ENCODE measurements at regions not wholly inside any gene's neighbourhood (a gene's known extent, or its start where the extent isn't known, plus 50 kb on each side); places are given as distances from the start of the nearest gene placed in this dataset.

DNA sequence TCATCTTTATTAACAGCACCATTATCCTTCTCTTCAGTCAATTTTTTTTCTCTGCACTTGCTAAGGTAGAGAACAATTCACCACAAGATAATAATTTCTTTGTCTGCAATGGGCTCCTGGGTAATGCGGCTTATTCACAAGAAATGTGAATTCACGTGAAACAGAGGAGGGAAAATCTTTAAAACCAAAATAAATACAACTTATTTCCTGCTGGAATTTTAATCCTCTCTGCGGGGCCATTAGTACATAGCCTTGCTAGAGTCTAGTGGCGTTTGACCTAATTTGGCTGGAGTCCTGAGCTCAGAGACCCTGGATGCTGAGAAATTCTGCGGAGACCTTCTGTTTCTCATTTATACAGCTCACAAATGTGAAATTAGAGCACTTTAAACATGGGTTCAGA lies 319.3 kb upstream of the MMADHC start:
- Mint-ChIP-seq H3K27me3 (no peaks in the 10 kb centered on the region), H3K4me1 (no peaks in the 10 kb centered on the region), H3K36me3 (no peaks in the 10 kb centered on the region), H3K9me3 (no peaks in the 10 kb centered on the region), H3K27ac (no peak overlapping the region), H3K4me3 (no peak overlapping the region)
- POLR2A ChIA-PET, result no interaction called here
- ATAC-seq (ENCODE audit: low read depth), result no peak
- no peak for DNase-seq

- DNase-seq, result no peak
- Mint-ChIP-seq H3K4me3 (no peak overlapping the region), H3K9me3 (no peaks in the 10 kb centered on the region), H3K4me1 (no peaks in the 10 kb centered on the region), H3K27ac (no peak overlapping the region), H3K27me3 (no peaks in the 10 kb centered on the region), H3K36me3 (no peaks in the 10 kb centered on the region)
- ATAC-seq (ENCODE audit: low read depth), result no peak
- POLR2A ChIA-PET, result no interaction called here
These were observed 317.0 kb upstream of the MMADHC start for GRCh38 chr2:149904352-149905175.

DNA sequence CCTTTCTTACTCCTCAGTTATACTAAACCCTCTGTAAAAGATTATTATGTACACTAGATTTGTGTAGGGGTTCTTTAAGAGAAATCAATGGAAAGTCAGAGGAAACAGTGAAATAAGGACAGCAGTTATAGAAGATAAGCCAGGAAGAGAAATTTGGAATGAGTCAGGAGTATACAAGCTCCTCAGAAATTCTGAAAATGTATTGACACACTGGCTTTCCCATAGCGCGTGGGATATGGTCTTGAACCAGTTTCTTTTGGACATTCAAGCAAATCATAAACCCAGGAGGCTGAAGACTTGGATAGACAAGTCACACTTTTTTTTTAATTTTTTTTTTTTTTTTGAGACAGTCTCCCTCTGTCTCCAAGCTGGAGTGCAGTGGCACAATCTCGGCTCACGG lies 316.1 kb upstream of the MMADHC start:
- DNase-seq, result no peak
- H3K4me3 Mint-ChIP-seq, result no peak overlapping the region
- no peaks in the 10 kb centered on the region for H3K4me1 Mint-ChIP-seq
- no peaks in the 10 kb centered on the region for H3K27me3 Mint-ChIP-seq
- POLR2A ChIA-PET, result no interaction called here
- no peak for ATAC-seq (ENCODE audit: low read depth)
- H3K9me3 Mint-ChIP-seq, result no peaks in the 10 kb centered on the region
- no peaks in the 10 kb centered on the region for H3K36me3 Mint-ChIP-seq
- no peak overlapping the region for H3K27ac Mint-ChIP-seq

DNA sequence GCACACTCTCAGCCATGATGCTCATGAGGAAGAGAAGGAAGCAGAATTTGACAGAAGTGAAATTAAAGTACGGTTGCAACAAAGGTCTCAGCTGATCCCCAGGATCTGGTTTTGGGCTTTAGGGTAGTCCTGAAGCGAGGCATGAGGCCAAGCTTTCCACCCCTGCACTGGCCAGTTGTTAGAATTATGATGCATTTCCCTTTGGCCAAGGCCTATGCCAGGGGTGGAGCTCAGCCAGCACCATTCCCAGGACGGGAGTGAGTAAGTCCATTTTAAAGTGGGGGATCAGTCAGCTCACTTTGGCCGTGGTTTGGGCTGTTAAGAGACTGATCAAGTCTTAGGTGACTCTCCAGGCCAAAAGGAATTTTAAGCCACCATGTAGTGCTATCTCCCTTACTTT lies 314.5 kb upstream of the MMADHC start:
- ATAC-seq (ENCODE audit: low read depth), result no peak

DNA sequence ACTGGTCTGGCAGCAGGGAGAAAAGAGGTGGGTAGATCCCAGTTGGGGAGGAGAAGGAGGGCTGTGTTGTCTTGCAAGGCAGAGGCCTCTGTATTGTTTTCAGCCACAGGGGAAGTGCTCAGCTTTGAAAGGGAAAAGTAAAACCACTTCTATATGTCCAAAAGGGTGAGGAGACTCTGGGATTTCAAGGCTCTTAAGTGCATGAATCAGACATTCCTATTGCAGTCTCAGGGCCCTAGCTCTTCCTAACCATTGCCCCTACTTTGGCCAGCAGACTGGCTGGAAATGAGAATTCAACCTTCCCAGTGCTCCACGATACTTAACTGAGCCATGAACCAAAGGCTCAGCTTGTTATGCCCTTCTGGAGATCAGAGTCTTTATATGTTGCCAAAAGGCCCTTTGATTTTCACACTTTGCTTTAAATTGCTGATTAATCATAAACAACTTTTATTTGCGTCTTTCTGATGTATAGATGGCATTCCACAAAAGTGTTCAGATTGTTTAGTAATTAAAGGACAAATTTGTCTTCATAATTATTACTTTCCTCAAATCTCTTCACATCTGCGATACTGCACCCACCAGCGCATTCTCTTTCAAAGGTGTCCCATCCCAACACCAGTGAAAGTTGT lies 313.8 kb upstream of the MMADHC start:
- DNase-seq, result no peak
- Mint-ChIP-seq H3K36me3 (no peaks in the 10 kb centered on the region), H3K9me3 (no peaks in the 10 kb centered on the region), H3K4me1 (no peaks in the 10 kb centered on the region), H3K27me3 (no peaks in the 10 kb centered on the region), H3K4me3 (no peak overlapping the region), H3K27ac (no peak overlapping the region)
- POLR2A ChIA-PET, result no interaction called here
- no peak for ATAC-seq (ENCODE audit: low read depth)

More for the DNA sequence above, 314.5 kb upstream of the MMADHC start:
- Mint-ChIP-seq H3K4me3 (no peak overlapping the region), H3K27ac (no peak overlapping the region), H3K27me3 (no peaks in the 10 kb centered on the region), H3K4me1 (no peaks in the 10 kb centered on the region), H3K9me3 (no peaks in the 10 kb centered on the region), H3K36me3 (no peaks in the 10 kb centered on the region)
- DNase-seq, result no peak
- POLR2A ChIA-PET, result no interaction called here

DNA sequence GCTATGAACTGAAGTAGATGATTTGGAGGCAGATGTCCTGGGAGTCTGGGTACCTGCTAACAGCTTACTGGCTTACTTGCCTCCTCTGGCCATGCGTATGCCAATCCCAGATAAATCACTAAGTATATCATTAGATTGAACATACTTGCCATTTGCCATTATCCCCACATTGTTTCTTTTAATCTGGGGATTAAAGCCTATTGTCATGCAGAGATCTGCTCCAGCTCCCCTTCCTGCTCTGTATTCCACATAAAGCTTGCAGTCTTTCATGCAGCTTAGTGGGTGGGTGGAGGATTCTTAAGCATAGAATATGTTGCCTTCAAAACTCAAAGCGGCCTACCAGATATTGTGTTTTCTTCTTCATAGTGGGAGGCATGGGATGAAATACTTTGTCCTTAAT lies 311.8 kb upstream of the MMADHC start:
- POLR2A ChIA-PET, result no interaction called here
- Mint-ChIP-seq H3K27me3 (no peaks in the 10 kb centered on the region), H3K27ac (no peak overlapping the region), H3K9me3 (no peaks in the 10 kb centered on the region), H3K4me1 (no peaks in the 10 kb centered on the region), H3K36me3 (no peaks in the 10 kb centered on the region), H3K4me3 (no peak overlapping the region)
- ATAC-seq (ENCODE audit: low read depth), result no peak
- DNase-seq, result no peak

- H3K27ac Mint-ChIP-seq, result no peak overlapping the region
- no peaks in the 10 kb centered on the region for H3K27me3 Mint-ChIP-seq
- DNase-seq (no peak), ATAC-seq (ENCODE audit: low read depth) (no peak)
- no peaks in the 10 kb centered on the region for H3K9me3 Mint-ChIP-seq
- no peaks in the 10 kb centered on the region for H3K36me3 Mint-ChIP-seq
- H3K4me3 Mint-ChIP-seq, result no peak overlapping the region
- POLR2A ChIA-PET, result no interaction called here
- H3K4me1 Mint-ChIP-seq, result no peaks in the 10 kb centered on the region
These were observed 307.2 kb upstream of the MMADHC start for GRCh38 chr2:149894760-149895159.

GRCh38 chr2:149894226-149894625 lies 306.7 kb upstream of the MMADHC start:
- no peaks in the 10 kb centered on the region for H3K27me3 Mint-ChIP-seq
- H3K4me3 Mint-ChIP-seq, result no peak overlapping the region
- H3K9me3 Mint-ChIP-seq, result no peaks in the 10 kb centered on the region
- no peak for ATAC-seq (ENCODE audit: low read depth)
- H3K4me1 Mint-ChIP-seq, result no peaks in the 10 kb centered on the region
- no peak for DNase-seq
- H3K27ac Mint-ChIP-seq, result no peak overlapping the region
- POLR2A ChIA-PET, result no interaction called here
- no peaks in the 10 kb centered on the region for H3K36me3 Mint-ChIP-seq

- no peaks in the 10 kb centered on the region for H3K36me3 Mint-ChIP-seq
- no peaks in the 10 kb centered on the region for H3K4me1 Mint-ChIP-seq
- DNase-seq (no peak), ATAC-seq (ENCODE audit: low read depth) (no peak)
- no peak overlapping the region for H3K27ac Mint-ChIP-seq
- no peak overlapping the region for H3K4me3 Mint-ChIP-seq
- H3K27me3 Mint-ChIP-seq, result no peaks in the 10 kb centered on the region
- no peaks in the 10 kb centered on the region for H3K9me3 Mint-ChIP-seq
- POLR2A ChIA-PET, result no interaction called here
These were observed 305.0 kb upstream of the MMADHC start for GRCh38 chr2:149892563-149892962.

GRCh38 chr2:149885946-149886345 lies 298.4 kb upstream of the MMADHC start:
- POLR2A ChIA-PET, result no interaction called here
- H3K27me3 Mint-ChIP-seq, result no peaks in the 10 kb centered on the region
- DNase-seq (no peak), ATAC-seq (ENCODE audit: low read depth) (no peak)
- no peaks in the 10 kb centered on the region for H3K4me1 Mint-ChIP-seq
- no peak overlapping the region for H3K4me3 Mint-ChIP-seq
- H3K9me3 Mint-ChIP-seq, result no peaks in the 10 kb centered on the region
- no peak overlapping the region for H3K27ac Mint-ChIP-seq
- H3K36me3 Mint-ChIP-seq, result no peaks in the 10 kb centered on the region

- no peaks in the 10 kb centered on the region for H3K4me1 Mint-ChIP-seq
- ATAC-seq (ENCODE audit: low read depth) (no peak), DNase-seq (no peak)
- no peak overlapping the region for H3K4me3 Mint-ChIP-seq
- H3K27me3 Mint-ChIP-seq, result no peaks in the 10 kb centered on the region
- no peaks in the 10 kb centered on the region for H3K9me3 Mint-ChIP-seq
- POLR2A ChIA-PET, result no interaction called here
- H3K27ac Mint-ChIP-seq, result no peak overlapping the region
- no peaks in the 10 kb centered on the region for H3K36me3 Mint-ChIP-seq
These were observed 297.9 kb upstream of the MMADHC start for GRCh38 chr2:149885468-149885867.

DNA sequence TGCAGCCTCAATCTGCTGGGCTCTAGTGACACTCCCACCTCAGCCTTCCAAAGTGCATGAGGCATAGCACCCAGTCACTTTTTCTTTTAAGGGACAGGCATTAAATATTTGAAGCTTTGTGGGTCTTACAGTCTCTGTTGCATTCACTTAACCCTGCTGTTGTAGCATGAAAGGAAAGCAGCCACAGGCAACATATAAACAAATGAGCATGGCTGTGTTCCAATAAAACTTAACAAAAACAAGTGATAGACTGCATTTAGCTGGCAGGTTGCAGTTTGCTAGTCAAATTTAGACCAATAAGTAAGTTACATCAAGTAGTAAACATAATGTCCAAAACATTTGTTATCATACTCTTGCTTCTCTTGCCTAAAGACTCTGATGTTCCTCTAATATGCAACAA lies 297.3 kb upstream of the MMADHC start:
- H3K4me1 Mint-ChIP-seq, result no peaks in the 10 kb centered on the region
- H3K27me3 Mint-ChIP-seq, result no peaks in the 10 kb centered on the region
- H3K4me3 Mint-ChIP-seq, result no peak overlapping the region
- ATAC-seq (ENCODE audit: low read depth), result no peak
- no peak overlapping the region for H3K27ac Mint-ChIP-seq
- H3K36me3 Mint-ChIP-seq, result no peaks in the 10 kb centered on the region
- H3K9me3 Mint-ChIP-seq, result no peaks in the 10 kb centered on the region
- DNase-seq, result no peak
- POLR2A ChIA-PET, result no interaction called here

GRCh38 chr2:149877913-149878312 lies 290.3 kb upstream of the MMADHC start:
- ATAC-seq (ENCODE audit: low read depth), result no peak
- Mint-ChIP-seq H3K27ac (no peak overlapping the region), H3K36me3 (no peaks in the 10 kb centered on the region), H3K4me1 (no peaks in the 10 kb centered on the region), H3K9me3 (peaks cover 4% of the 10 kb centered on the region), H3K4me3 (no peak overlapping the region), H3K27me3 (no peaks in the 10 kb centered on the region)
- DNase-seq, result no peak
- POLR2A ChIA-PET, result no interaction called here

DNA sequence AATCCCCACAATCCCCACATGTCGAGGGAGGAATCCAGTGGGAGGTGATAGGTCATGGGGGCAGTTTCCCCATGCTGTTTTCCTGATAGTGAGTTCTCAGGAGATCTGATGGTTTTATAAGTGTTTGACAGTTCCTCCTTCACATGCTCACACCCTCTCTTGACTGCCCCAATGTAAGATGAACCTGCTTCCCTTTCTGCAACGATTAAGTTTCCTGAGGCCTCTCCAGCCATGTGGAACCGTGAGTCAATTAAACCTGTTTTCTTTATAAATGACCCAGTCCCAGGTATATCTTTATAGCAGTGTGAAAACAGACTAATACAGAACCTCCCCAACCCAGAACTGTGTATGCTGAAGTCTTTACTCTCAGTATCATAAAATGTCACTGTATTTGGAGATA lies 289.5 kb upstream of the MMADHC start:
- ATAC-seq (ENCODE audit: low read depth), result no peak
- Mint-ChIP-seq H3K4me3 (no peak overlapping the region), H3K9me3 (peaks cover 4% of the 10 kb centered on the region), H3K4me1 (no peaks in the 10 kb centered on the region), H3K36me3 (no peaks in the 10 kb centered on the region), H3K27ac (no peak overlapping the region), H3K27me3 (no peaks in the 10 kb centered on the region)
- POLR2A ChIA-PET, result no interaction called here
- DNase-seq, result no peak

Data from activated naive CD8-positive, alpha-beta T cell treated with anti-CD3 and anti-CD28 coated beads, Interleukin-2, amount 10 ng/mL, durations not matched to agents 7 days and 5 days (primary cell).